HEK293T (cell line): ENCODE measurements at regions not wholly inside any gene's neighbourhood (a gene's known extent, or its start where the extent isn't known, plus 50 kb on each side); places are given as distances from the start of the nearest gene placed in this dataset.

Experiments
- CTBP1 ChIP-seq: fragments of 450-650 bp; IDR thresholded peaks from 2 replicates; pipeline ENCODE4 v1.6.1; 2016; ENCODE audit warnings: borderline replicate concordance
- FOXM1 ChIP-seq: fragments of 450-650 bp; IDR thresholded peaks from 2 replicates; pipeline ENCODE4 v1.6.1; 2017; ENCODE audit warnings: mild to moderate bottlenecking, borderline replicate concordance
- LEF1 ChIP-seq: fragments of 450-650 bp; IDR thresholded peaks from 2 replicates; pipeline ENCODE4 v1.6.1; 2017; ENCODE audit warnings: mild to moderate bottlenecking, borderline replicate concordance
- SP1 ChIP-seq: fragments of 450-650 bp; IDR thresholded peaks from 2 replicates; pipeline ENCODE4 v1.6.1; 2017
- SUZ12 ChIP-seq: fragments of 450-650 bp; IDR thresholded peaks from 2 replicates; pipeline ENCODE4 v1.6.1; 2016; ENCODE audit warnings: mild to moderate bottlenecking

- TF ChIP-seq SP1: no peak
- no peak for TF ChIP-seq LEF1
- TF ChIP-seq SUZ12: no peak
- no peak for TF ChIP-seq CTBP1
- no peak for TF ChIP-seq FOXM1
Measured at GRCh38 chr2:234865586-234865985, 86.2 kb upstream of the SH3BP4 start.
